ENCODE measurements at regions not wholly inside any gene's neighbourhood (a gene's known extent, or its start where the extent isn't known, plus 50 kb on each side); places are given as distances from the start of the nearest gene placed in this dataset.

DNA sequence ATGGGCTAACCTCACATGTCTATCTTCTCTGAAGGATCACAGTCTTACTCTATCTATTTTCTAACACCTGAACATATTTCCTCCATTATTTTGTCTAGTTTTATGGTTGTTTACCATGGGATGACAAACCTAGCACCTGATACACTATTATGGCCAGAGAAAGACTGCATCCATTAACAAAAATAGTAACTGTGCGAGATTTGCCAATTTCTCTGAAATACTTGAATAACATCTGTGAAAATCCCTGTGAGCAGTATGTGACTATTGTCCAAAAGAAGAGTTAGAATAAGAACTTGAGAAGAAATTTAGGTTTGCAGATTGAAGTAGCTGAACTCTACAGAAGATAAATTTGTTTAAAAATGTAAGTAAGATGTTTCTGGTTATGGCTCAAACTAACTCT lies 142.0 kb upstream of the CDH11 start:
- H3K4me1 Mint-ChIP-seq (ENCODE audit: low read depth): peaks cover 13% of the 10 kb centered on the region
- TF ChIP-seq, protein P1, sequence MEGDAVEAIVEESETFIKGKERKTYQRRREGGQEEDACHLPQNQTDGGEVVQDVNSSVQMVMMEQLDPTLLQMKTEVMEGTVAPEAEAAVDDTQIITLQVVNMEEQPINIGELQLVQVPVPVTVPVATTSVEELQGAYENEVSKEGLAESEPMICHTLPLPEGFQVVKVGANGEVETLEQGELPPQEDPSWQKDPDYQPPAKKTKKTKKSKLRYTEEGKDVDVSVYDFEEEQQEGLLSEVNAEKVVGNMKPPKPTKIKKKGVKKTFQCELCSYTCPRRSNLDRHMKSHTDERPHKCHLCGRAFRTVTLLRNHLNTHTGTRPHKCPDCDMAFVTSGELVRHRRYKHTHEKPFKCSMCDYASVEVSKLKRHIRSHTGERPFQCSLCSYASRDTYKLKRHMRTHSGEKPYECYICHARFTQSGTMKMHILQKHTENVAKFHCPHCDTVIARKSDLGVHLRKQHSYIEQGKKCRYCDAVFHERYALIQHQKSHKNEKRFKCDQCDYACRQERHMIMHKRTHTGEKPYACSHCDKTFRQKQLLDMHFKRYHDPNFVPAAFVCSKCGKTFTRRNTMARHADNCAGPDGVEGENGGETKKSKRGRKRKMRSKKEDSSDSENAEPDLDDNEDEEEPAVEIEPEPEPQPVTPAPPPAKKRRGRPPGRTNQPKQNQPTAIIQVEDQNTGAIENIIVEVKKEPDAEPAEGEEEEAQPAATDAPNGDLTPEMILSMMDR (IDR thresholded peaks at IDR 0.05): no peak
- no peaks in the 10 kb centered on the region for H3K36me3 Mint-ChIP-seq (ENCODE audit: low read depth)
- DNase-seq (ENCODE audit: low spot score): no peak
- H3K9me3 Mint-ChIP-seq (ENCODE audit: low read depth): peaks cover 16% of the 10 kb centered on the region
- no peak overlapping the region for H3K27ac Mint-ChIP-seq (ENCODE audit: unreplicated experiment)
- H3K27me3 Mint-ChIP-seq (ENCODE audit: low read depth): no peaks in the 10 kb centered on the region
- no peak overlapping the region for H3K4me3 Mint-ChIP-seq (ENCODE audit: unreplicated experiment)

DNA sequence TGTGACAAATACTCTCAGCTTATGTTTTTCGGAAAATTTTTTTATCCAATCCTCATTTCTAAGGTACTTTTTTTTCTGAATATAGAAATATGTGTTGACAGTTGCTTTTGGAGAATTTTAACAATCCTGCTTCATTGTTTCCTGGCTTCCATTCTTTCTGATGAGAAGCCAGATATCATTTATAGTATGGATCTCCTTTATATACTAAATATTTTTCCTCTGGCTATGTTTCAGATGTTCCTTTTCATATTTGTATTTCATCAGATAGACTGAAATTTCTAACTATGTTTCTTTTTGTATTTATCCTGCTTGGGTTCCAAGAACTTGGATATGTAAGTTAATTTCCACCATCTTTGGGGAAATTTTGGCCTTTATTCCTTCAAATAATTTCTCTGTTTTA lies 138.9 kb upstream of the CDH11 start:
- Mint-ChIP-seq H3K4me1 (ENCODE audit: low read depth) (no peaks in the 10 kb centered on the region), H3K9me3 (ENCODE audit: low read depth) (peaks cover 16% of the 10 kb centered on the region), H3K4me3 (ENCODE audit: unreplicated experiment) (no peak overlapping the region), H3K27me3 (ENCODE audit: low read depth) (no peaks in the 10 kb centered on the region), H3K36me3 (ENCODE audit: low read depth) (no peaks in the 10 kb centered on the region), H3K27ac (ENCODE audit: unreplicated experiment) (no peak overlapping the region)
- no peak for DNase-seq (ENCODE audit: low spot score)
- TF ChIP-seq, protein P1 (IDR thresholded peaks at IDR 0.05): no peak

DNA sequence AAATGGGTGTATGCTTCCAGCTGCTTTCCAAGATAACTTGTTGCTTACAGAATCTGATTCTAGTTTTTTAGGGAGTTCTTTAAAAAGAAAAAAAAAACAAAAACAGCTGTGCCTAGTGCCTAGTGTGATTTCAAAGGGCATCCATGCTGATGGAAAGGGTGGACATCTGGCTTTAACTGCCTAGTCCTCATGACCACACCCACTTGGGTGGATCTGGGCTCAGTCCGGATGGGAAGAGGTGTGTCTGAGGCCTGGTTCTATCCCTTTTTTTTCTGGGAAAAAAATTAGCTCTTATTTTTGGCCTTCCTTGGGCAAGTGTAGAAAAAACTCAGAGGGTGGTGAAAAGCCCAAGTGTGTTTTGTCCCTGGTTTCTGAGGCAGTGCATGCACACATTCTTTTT lies 132.3 kb upstream of the CDH11 start:
- Mint-ChIP-seq H3K9me3 (ENCODE audit: low read depth) (no peaks in the 10 kb centered on the region), H3K4me3 (ENCODE audit: unreplicated experiment) (no peak overlapping the region), H3K27me3 (ENCODE audit: low read depth) (no peaks in the 10 kb centered on the region), H3K27ac (ENCODE audit: unreplicated experiment) (no peak overlapping the region), H3K4me1 (ENCODE audit: low read depth) (peaks cover 7% of the 10 kb centered on the region), H3K36me3 (ENCODE audit: low read depth) (no peaks in the 10 kb centered on the region)
- TF ChIP-seq, protein P1 (IDR thresholded peaks at IDR 0.05): no peak
- no peak for DNase-seq (ENCODE audit: low spot score)

DNA sequence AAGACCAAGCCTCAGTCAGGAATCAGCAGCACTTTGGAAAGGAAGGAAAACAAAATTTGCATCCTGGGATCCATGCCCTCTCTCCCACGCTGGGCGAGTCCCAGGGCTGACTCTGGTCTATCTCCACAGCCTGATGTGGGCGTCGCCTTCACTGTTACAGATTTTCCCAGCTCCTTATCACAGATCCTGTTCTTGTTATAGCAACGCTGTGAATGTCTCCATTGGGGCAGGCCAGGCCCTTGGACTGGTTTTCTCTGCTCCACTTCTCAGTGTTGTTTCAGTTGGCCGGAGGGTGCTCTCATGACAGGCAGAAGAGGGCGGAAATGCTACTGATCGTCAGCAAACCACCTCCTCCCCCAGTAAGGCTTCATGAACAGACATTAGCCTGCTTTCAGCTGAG lies 127.9 kb upstream of the CDH11 start:
- DNase-seq (ENCODE audit: low spot score): no peak
- TF ChIP-seq, protein P1 (IDR thresholded peaks at IDR 0.05): no peak
- Mint-ChIP-seq H3K27me3 (ENCODE audit: low read depth) (no peaks in the 10 kb centered on the region), H3K36me3 (ENCODE audit: low read depth) (no peaks in the 10 kb centered on the region), H3K27ac (ENCODE audit: unreplicated experiment) (no peak overlapping the region), H3K9me3 (ENCODE audit: low read depth) (peaks cover 5% of the 10 kb centered on the region), H3K4me3 (ENCODE audit: unreplicated experiment) (no peak overlapping the region), H3K4me1 (ENCODE audit: low read depth) (peaks cover 7% of the 10 kb centered on the region)

DNA sequence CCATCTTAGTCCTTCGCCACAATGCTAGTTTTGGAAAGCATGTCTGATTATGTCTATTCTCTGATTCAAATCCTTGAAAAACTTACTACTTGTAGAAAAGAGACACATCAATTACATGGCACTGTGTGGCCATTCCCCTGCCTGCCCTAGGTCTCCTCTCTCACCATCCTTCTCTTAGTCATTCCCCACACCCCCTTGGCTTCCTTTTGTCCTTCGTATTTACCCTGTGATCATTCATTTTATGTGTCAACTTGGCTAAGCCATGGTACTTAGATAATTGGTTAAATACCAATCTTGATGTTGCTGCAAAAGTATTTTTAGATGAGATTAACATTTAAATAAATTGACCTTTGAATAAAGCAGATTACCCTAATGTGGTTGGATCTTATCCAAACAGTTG lies 122.9 kb upstream of the CDH11 start:
- peaks cover 5% of the 10 kb centered on the region for H3K4me1 Mint-ChIP-seq (ENCODE audit: low read depth)
- H3K9me3 Mint-ChIP-seq (ENCODE audit: low read depth): peaks cover 5% of the 10 kb centered on the region
- no peaks in the 10 kb centered on the region for H3K36me3 Mint-ChIP-seq (ENCODE audit: low read depth)
- H3K27ac Mint-ChIP-seq (ENCODE audit: unreplicated experiment): no peak overlapping the region
- no peaks in the 10 kb centered on the region for H3K27me3 Mint-ChIP-seq (ENCODE audit: low read depth)
- H3K4me3 Mint-ChIP-seq (ENCODE audit: unreplicated experiment): no peak overlapping the region
- DNase-seq (ENCODE audit: low spot score): no peak
- TF ChIP-seq, protein P1 (IDR thresholded peaks at IDR 0.05): no peak
